OCI-LY1 (cell line): ENCODE measurements at regions not wholly inside any gene's neighbourhood (a gene's known extent, or its start where the extent isn't known, plus 50 kb on each side); places are given as distances from the start of the nearest gene placed in this dataset.

Source experiments
- H2AFZ ChIP-seq: fragments of 200-600 bp; sonication (generic), shearing (Covaris generic); 2 replicates; pipeline ENCODE4 v1.6.0; 2014; ENCODE audit warnings: antibody characterized with exemption, mild to moderate bottlenecking, low read length
- H3F3A ChIP-seq: fragments of 200-600 bp; sonication (generic), shearing (Covaris generic); 2 replicates; pipeline ENCODE4 v1.6.0; 2014; ENCODE audit warnings: mild to moderate bottlenecking, antibody characterized with exemption, low read length, moderate library complexity; ENCODE audit not compliant: insufficient read depth
- H3K27ac ChIP-seq: fragments of 200-600 bp; sonication (generic); 2 replicates; pipeline ENCODE4 v1.5.1; 2014; ENCODE audit warnings: low read length, mixed run types, mild to moderate bottlenecking, low read depth; ENCODE audit not compliant: poor library complexity, severe bottlenecking
- H3K27me3 ChIP-seq: fragments of 200-600 bp; sonication (generic); 2 replicates; pipeline ENCODE4 v1.6.0; 2014; ENCODE audit warnings: antibody characterized with exemption, mild to moderate bottlenecking, low read length, moderate library complexity; ENCODE audit not compliant: insufficient read depth
- H3K36me3 ChIP-seq: fragments of 200-600 bp; sonication (generic); 2 replicates; pipeline ENCODE4 v1.6.1; 2014; ENCODE audit warnings: mild to moderate bottlenecking, antibody characterized with exemption, low read length, moderate library complexity, mixed read lengths; ENCODE audit not compliant: insufficient read depth
- H3K4me1 ChIP-seq: fragments of 200-600 bp; sonication (generic); 2 replicates; pipeline ENCODE4 v1.5.1; 2014; ENCODE audit warnings: mild to moderate bottlenecking, low read length, moderate library complexity; ENCODE audit not compliant: insufficient read depth, severe bottlenecking
- H3K4me2 ChIP-seq: fragments of 200-600 bp; sonication (generic), shearing (Covaris generic); 2 replicates; pipeline ENCODE4 v1.6.1; 2014; ENCODE audit warnings: low read length
- H3K4me3 ChIP-seq: fragments of 200-600 bp; sonication (generic); 2 replicates; pipeline ENCODE4 v1.5.1; 2014; ENCODE audit warnings: low read length, low read depth, mild to moderate bottlenecking, mixed read lengths; ENCODE audit not compliant: poor library complexity, severe bottlenecking
- H3K79me2 ChIP-seq: fragments of 200-600 bp; shearing (Covaris generic); 2 replicates; pipeline ENCODE4 v1.6.1; 2016; ENCODE audit warnings: mixed run types, low read length, mixed read lengths; ENCODE audit not compliant: insufficient read depth
- H3K9ac ChIP-seq: fragments of 200-600 bp; sonication (generic), shearing (Covaris generic); 2 replicates; pipeline ENCODE4 v1.6.1; 2014; ENCODE audit warnings: mild to moderate bottlenecking, low read length, mixed read lengths
- H3K9me2 ChIP-seq: fragments of 200-600 bp; sonication (generic), shearing (Covaris generic); 2 replicates; pipeline ENCODE4 v1.6.1; 2014; ENCODE audit warnings: low read depth, mild to moderate bottlenecking, low read length, mixed read lengths
- H3K9me3 ChIP-seq: fragments of 200-600 bp; shearing (Covaris generic); 2 replicates; pipeline ENCODE4 v1.6.1; 2014; ENCODE audit warnings: low read length, mixed read lengths
- H4K20me1 ChIP-seq: fragments of 200-600 bp; sonication (generic), shearing (Covaris generic); 2 replicates; pipeline ENCODE4 v1.6.0; 2016; ENCODE audit warnings: mild to moderate bottlenecking, low read length; ENCODE audit not compliant: insufficient read depth
- EZH2 ChIP-seq: fragments of 200-600 bp; sonication (generic), shearing (Covaris generic); IDR thresholded peaks from 2 replicates; pipeline ENCODE4 v1.8.0; 2017; ENCODE audit warnings: borderline replicate concordance, mixed run types, mild to moderate bottlenecking, antibody characterized with exemption, low read length, moderate library complexity, mixed read lengths
- TF ChIP-seq, protein P1 (sequence below): fragments of 200-600 bp; sonication (generic), shearing (Covaris generic); IDR thresholded peaks from 2 replicates; pipeline ENCODE4 v1.5.1; 2017; ENCODE audit warnings: mild to moderate bottlenecking, antibody characterized with exemption, low read length, moderate library complexity, mixed read lengths

- H3K4me1 ChIP-seq: no peaks in the 10 kb centered on the region
- H3K36me3 ChIP-seq: no peaks in the 10 kb centered on the region
- no peaks in the 10 kb centered on the region for H3K27me3 ChIP-seq
- H3K9me2 ChIP-seq: no peaks in the 10 kb centered on the region
- no peak overlapping the region for H3K4me3 ChIP-seq
- TF ChIP-seq, protein P1, sequence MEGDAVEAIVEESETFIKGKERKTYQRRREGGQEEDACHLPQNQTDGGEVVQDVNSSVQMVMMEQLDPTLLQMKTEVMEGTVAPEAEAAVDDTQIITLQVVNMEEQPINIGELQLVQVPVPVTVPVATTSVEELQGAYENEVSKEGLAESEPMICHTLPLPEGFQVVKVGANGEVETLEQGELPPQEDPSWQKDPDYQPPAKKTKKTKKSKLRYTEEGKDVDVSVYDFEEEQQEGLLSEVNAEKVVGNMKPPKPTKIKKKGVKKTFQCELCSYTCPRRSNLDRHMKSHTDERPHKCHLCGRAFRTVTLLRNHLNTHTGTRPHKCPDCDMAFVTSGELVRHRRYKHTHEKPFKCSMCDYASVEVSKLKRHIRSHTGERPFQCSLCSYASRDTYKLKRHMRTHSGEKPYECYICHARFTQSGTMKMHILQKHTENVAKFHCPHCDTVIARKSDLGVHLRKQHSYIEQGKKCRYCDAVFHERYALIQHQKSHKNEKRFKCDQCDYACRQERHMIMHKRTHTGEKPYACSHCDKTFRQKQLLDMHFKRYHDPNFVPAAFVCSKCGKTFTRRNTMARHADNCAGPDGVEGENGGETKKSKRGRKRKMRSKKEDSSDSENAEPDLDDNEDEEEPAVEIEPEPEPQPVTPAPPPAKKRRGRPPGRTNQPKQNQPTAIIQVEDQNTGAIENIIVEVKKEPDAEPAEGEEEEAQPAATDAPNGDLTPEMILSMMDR: no peak
- TF ChIP-seq EZH2: no peak
- H3K27ac ChIP-seq: no peak overlapping the region
- H3K4me2 ChIP-seq: no peak overlapping the region
- H2AFZ ChIP-seq: no peak overlapping the region
- H4K20me1 ChIP-seq: no peaks in the 10 kb centered on the region
- H3K79me2 ChIP-seq: no peaks in the 10 kb centered on the region
- H3K9me3 ChIP-seq: no peaks in the 10 kb centered on the region
- H3F3A ChIP-seq: peaks cover 5% of the 10 kb centered on the region; the same call in 1 of the 2 replicates
- no peak overlapping the region for H3K9ac ChIP-seq
Observed at GRCh38 chr2:238772635-238773297, 75.1 kb upstream of the TWIST2 start.

GRCh38 chr2:238773472-238773871 lies 74.4 kb upstream of the TWIST2 start:
- TF ChIP-seq, protein P1: no peak
- no peak for TF ChIP-seq EZH2
- Histone ChIP-seq H3K4me2 (no peak overlapping the region), H3K27me3 (no peaks in the 10 kb centered on the region), H3K9me3 (peaks cover 3% of the 10 kb centered on the region; the same call in 1 of the 2 replicates), H3K9me2 (no peaks in the 10 kb centered on the region), H3K27ac (no peak overlapping the region), H3K79me2 (no peaks in the 10 kb centered on the region), H3K4me1 (no peaks in the 10 kb centered on the region), H3K9ac (no peak overlapping the region), H4K20me1 (no peaks in the 10 kb centered on the region), H3K4me3 (no peak overlapping the region), H3K36me3 (no peaks in the 10 kb centered on the region), H3F3A (peaks cover 5% of the 10 kb centered on the region; the same call in 1 of the 2 replicates), H2AFZ (no peak overlapping the region)

DNA sequence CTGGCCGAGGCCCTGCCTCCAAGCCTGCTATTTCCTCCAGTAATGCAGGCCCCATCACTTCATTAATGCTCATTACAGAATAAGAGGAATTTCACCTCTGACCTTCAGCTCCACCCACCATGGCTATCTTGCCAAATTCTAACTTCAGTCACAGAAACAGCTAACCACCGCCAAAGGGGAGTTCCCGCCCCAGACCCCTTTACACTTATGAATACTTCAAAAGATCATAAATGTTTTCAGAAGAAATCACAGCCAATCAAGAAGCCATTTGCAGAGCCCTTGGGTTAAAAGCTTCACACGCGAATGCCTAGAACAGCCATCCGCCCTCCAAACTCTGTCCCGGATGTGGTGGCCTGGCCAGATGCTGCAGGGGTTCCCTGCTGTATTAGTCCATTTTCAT lies 73.8 kb upstream of the TWIST2 start:
- Histone ChIP-seq H3K4me3 (no peak overlapping the region), H3K4me1 (no peaks in the 10 kb centered on the region), H3K27me3 (no peaks in the 10 kb centered on the region), H3K36me3 (no peaks in the 10 kb centered on the region), H3K9ac (no peak overlapping the region), H4K20me1 (no peaks in the 10 kb centered on the region), H3F3A (peaks cover 5% of the 10 kb centered on the region; the same call in 1 of the 2 replicates), H3K4me2 (no peak overlapping the region), H3K79me2 (no peaks in the 10 kb centered on the region), H2AFZ (no peak overlapping the region), H3K27ac (no peak overlapping the region), H3K9me3 (peaks cover 3% of the 10 kb centered on the region; the same call in 1 of the 2 replicates), H3K9me2 (no peaks in the 10 kb centered on the region)
- no peak for TF ChIP-seq EZH2
- TF ChIP-seq, protein P1: no peak
